GM23338 (cell line): ENCODE measurements at regions not wholly inside any gene's neighbourhood (a gene's known extent, or its start where the extent isn't known, plus 50 kb on each side); places are given as distances from the start of the nearest gene placed in this dataset.

Experiments
- ATAC-seq: fragments of 200-7000 bp; cut with Tn5 transposase; 3 replicates; pipeline ENCODE4 v1.9.1; 2020
- DNase-seq: peaks from one replicate; pipeline ENCODE4 v3.0.0-alpha.2; 2015; ENCODE audit warnings: low spot score
- H2AFZ ChIP-seq: fragments of 200-600 bp; sonication (generic); 2 replicates; pipeline ENCODE4 v1.8.0; 2016; ENCODE audit warnings: antibody characterized with exemption, mild to moderate bottlenecking, moderate library complexity
- H3F3A ChIP-seq: fragments of 200-600 bp; sonication (generic); replicated peaks from 2 replicates; pipeline ENCODE4 v1.8.0; 2017; ENCODE audit warnings: antibody characterized with exemption, mixed run types, low read depth
- H3K27ac ChIP-seq: fragments of 200-600 bp; sonication (generic); 2 replicates; pipeline ENCODE4 v1.6.1; 2016; ENCODE audit warnings: low read depth
- H3K27me3 ChIP-seq: fragments of 200-600 bp; sonication (generic); 2 replicates; pipeline ENCODE4 v1.8.0; 2016; ENCODE audit warnings: mild to moderate bottlenecking, mixed run types, moderate library complexity; ENCODE audit not compliant: insufficient read depth
- H3K36me3 ChIP-seq: fragments of 200-600 bp; sonication (generic); 2 replicates; pipeline ENCODE4 v1.8.0; 2016; ENCODE audit warnings: mild to moderate bottlenecking; ENCODE audit not compliant: insufficient read depth
- H3K4me1 ChIP-seq: fragments of 200-600 bp; sonication (generic); 2 replicates; pipeline ENCODE4 v1.8.0; 2016; ENCODE audit warnings: mild to moderate bottlenecking, moderate library complexity; ENCODE audit not compliant: insufficient read depth
- H3K4me2 ChIP-seq: fragments of 200-600 bp; sonication (generic); 2 replicates; pipeline ENCODE4 v1.7.1; 2017; ENCODE audit warnings: mixed run types
- H3K4me3 ChIP-seq: fragments of 200-600 bp; sonication (generic); 2 replicates; pipeline ENCODE4 v1.6.1; 2016; ENCODE audit warnings: mixed run types
- H3K79me2 ChIP-seq: fragments of 200-600 bp; sonication (generic); replicated peaks from 2 replicates; pipeline ENCODE4 v1.8.0; 2017; ENCODE audit warnings: mild to moderate bottlenecking; ENCODE audit not compliant: insufficient read depth
- H3K9me2 ChIP-seq: fragments of 200-600 bp; sonication (generic); 2 replicates; pipeline ENCODE4 v1.8.0; 2017; ENCODE audit not compliant: insufficient read depth
- H4K20me1 ChIP-seq: fragments of 200-600 bp; sonication (generic); replicated peaks from 2 replicates; pipeline ENCODE4 v1.8.0; 2017; ENCODE audit warnings: mild to moderate bottlenecking; ENCODE audit not compliant: insufficient read depth
- H3K27ac Mint-ChIP-seq: 2 replicates; pipeline ENCODE4 v1.8.0; 2020; ENCODE audit warnings: inconsistent platforms, mild to moderate bottlenecking, moderate library complexity, mixed read lengths
- H3K27me3 Mint-ChIP-seq: 3 replicates; pipeline ENCODE4 v1.8.0; 2022; ENCODE audit warnings: low read depth, mild to moderate bottlenecking, moderate library complexity, mixed read lengths, inconsistent platforms; ENCODE audit not compliant: insufficient read depth, poor library complexity
- H3K36me3 Mint-ChIP-seq: 3 replicates; pipeline ENCODE4 v1.8.0; 2021; ENCODE audit warnings: low read depth, mild to moderate bottlenecking, inconsistent platforms, moderate library complexity, mixed read lengths
- H3K4me1 Mint-ChIP-seq: 3 replicates; pipeline ENCODE4 v1.8.0; 2020; ENCODE audit warnings: mild to moderate bottlenecking, inconsistent platforms, mixed read lengths
- H3K4me3 Mint-ChIP-seq: 3 replicates; pipeline ENCODE4 v1.8.0; 2021; ENCODE audit warnings: moderate library complexity, mild to moderate bottlenecking, inconsistent platforms, mixed read lengths
- H3K9me3 Mint-ChIP-seq: 3 replicates; pipeline ENCODE4 v1.8.0; 2020; ENCODE audit warnings: moderate library complexity, mild to moderate bottlenecking, inconsistent platforms, mixed read lengths
- CREB1 ChIP-seq: fragments of 250-450 bp; sonication (Bioruptor Pico); IDR thresholded peaks from 2 replicates; pipeline ENCODE4 v1.5.0; 2020; ENCODE audit warnings: low read depth, mild to moderate bottlenecking, moderate library complexity
- EZH2 ChIP-seq: fragments of 200-600 bp; sonication (generic); IDR thresholded peaks from one replicate; pipeline ENCODE4 v1.8.0; 2017; ENCODE audit warnings: antibody characterized with exemption, mild to moderate bottlenecking, low read depth; ENCODE audit not compliant: unreplicated experiment
- EZH2phosphoT487 ChIP-seq: fragments of 200-600 bp; sonication (generic); IDR thresholded peaks from one replicate; pipeline ENCODE4 v1.8.1; 2018; ENCODE audit warnings: antibody characterized with exemption; ENCODE audit not compliant: unreplicated experiment
- JUNB ChIP-seq: IDR thresholded peaks from one replicate; pipeline ENCODE4 v1.6.1; 2016; ENCODE audit warnings: antibody characterized with exemption; ENCODE audit not compliant: unreplicated experiment
- NANOG ChIP-seq: IDR thresholded peaks from 2 replicates; pipeline ENCODE4 v1.6.1; 2016; ENCODE audit warnings: antibody characterized with exemption, borderline replicate concordance
- POLR2AphosphoS5 ChIP-seq: IDR thresholded peaks from 2 replicates; pipeline ENCODE4 v1.6.1; 2016; ENCODE audit warnings: antibody characterized with exemption, low read depth
- STAT1 ChIP-seq: IDR thresholded peaks from one replicate; pipeline ENCODE4 v1.6.1; 2016; ENCODE audit warnings: antibody characterized with exemption; ENCODE audit not compliant: unreplicated experiment
- ZNF114 ChIP-seq: fragments of 250-450 bp; sonication (Bioruptor Pico); IDR thresholded peaks from 2 replicates; pipeline ENCODE4 v1.5.0; 2020; ENCODE audit warnings: mild to moderate bottlenecking, moderate library complexity
- ZNF331 ChIP-seq: fragments of 250-450 bp; sonication (Bioruptor Pico); IDR thresholded peaks from 2 replicates; pipeline ENCODE4 v1.5.0; 2020; ENCODE audit warnings: low read depth, mild to moderate bottlenecking, moderate library complexity
- TF ChIP-seq, protein P1 (sequence below): IDR thresholded peaks from 2 replicates; pipeline ENCODE4 v1.6.1; 2016; ENCODE audit warnings: antibody characterized with exemption
- TF ChIP-seq, protein P2 (sequence below): IDR thresholded peaks from one replicate; pipeline ENCODE4 v1.6.1; 2018; ENCODE audit warnings: antibody characterized with exemption; ENCODE audit not compliant: unreplicated experiment
- TF ChIP-seq, protein P3 (sequence below): fragments of 250-450 bp; sonication (Bioruptor Pico); IDR thresholded peaks from 2 replicates; pipeline ENCODE4 v1.5.0; 2020; ENCODE audit warnings: mild to moderate bottlenecking, moderate library complexity
- TF ChIP-seq, protein P4 (sequence below), 2 experiments: fragments of 200-600 bp in 1 of 2; sonication (generic) in 1 of 2; conservative IDR thresholded peaks; 2 replicates each; pipeline versions ENCODE4 v1.5.1 to v1.6.1; 2016 to 2017; ENCODE audit warnings: antibody characterized with exemption in 2 of 2, low read depth in 2 of 2, mild to moderate bottlenecking in 2 of 2, moderate library complexity in 1 of 2

DNA sequence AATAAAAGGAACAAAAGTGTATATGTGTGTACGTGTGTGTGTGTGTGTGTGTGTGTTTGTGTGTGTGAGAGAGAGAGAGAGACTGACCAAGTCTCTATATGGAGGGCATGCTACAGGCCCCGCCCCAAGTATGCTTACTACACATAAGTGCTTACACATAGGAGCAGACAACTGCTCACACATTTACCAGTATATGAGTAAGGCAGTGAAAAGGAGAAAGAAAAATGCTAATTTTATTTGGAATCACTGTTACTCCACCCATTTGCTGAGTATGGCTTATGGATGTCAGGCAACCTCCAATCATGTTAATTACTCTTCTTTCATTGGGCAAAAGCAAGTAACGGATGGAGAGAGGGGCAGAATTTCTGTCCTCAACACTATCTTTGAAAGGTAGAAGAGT, 107.6 kb upstream of the STK26 start:
- no peaks in the 10 kb centered on the region for H3K27me3 ChIP-seq
- Mint-ChIP-seq H3K4me1 (no peaks in the 10 kb centered on the region; the same call in 2 of the 3 replicates), H3K27ac (no peak overlapping the region), H3K9me3 (no peaks in the 10 kb centered on the region), H3K4me3 (no peak overlapping the region), H3K27me3 (no peaks in the 10 kb centered on the region), H3K36me3 (no peaks in the 10 kb centered on the region)
- no peaks in the 10 kb centered on the region for H3K79me2 ChIP-seq
- H3K9me2 ChIP-seq = no peaks in the 10 kb centered on the region
- no peaks in the 10 kb centered on the region for H4K20me1 ChIP-seq
- ATAC-seq = no peak
- H3K4me2 ChIP-seq = no peak overlapping the region
- H3F3A ChIP-seq = no peaks in the 10 kb centered on the region
- DNase-seq = no peak
- H3K36me3 ChIP-seq = no peaks in the 10 kb centered on the region
- no peaks in the 10 kb centered on the region for H3K4me1 ChIP-seq
- no peak for TF ChIP-seq EZH2phosphoT487
- TF ChIP-seq NANOG = no peak
- TF ChIP-seq, protein P1, sequence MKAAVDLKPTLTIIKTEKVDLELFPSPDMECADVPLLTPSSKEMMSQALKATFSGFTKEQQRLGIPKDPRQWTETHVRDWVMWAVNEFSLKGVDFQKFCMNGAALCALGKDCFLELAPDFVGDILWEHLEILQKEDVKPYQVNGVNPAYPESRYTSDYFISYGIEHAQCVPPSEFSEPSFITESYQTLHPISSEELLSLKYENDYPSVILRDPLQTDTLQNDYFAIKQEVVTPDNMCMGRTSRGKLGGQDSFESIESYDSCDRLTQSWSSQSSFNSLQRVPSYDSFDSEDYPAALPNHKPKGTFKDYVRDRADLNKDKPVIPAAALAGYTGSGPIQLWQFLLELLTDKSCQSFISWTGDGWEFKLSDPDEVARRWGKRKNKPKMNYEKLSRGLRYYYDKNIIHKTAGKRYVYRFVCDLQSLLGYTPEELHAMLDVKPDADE = no peak
- TF ChIP-seq ZNF331 (CRISPR knock-in tag) = no peak
- TF ChIP-seq, protein P2, sequence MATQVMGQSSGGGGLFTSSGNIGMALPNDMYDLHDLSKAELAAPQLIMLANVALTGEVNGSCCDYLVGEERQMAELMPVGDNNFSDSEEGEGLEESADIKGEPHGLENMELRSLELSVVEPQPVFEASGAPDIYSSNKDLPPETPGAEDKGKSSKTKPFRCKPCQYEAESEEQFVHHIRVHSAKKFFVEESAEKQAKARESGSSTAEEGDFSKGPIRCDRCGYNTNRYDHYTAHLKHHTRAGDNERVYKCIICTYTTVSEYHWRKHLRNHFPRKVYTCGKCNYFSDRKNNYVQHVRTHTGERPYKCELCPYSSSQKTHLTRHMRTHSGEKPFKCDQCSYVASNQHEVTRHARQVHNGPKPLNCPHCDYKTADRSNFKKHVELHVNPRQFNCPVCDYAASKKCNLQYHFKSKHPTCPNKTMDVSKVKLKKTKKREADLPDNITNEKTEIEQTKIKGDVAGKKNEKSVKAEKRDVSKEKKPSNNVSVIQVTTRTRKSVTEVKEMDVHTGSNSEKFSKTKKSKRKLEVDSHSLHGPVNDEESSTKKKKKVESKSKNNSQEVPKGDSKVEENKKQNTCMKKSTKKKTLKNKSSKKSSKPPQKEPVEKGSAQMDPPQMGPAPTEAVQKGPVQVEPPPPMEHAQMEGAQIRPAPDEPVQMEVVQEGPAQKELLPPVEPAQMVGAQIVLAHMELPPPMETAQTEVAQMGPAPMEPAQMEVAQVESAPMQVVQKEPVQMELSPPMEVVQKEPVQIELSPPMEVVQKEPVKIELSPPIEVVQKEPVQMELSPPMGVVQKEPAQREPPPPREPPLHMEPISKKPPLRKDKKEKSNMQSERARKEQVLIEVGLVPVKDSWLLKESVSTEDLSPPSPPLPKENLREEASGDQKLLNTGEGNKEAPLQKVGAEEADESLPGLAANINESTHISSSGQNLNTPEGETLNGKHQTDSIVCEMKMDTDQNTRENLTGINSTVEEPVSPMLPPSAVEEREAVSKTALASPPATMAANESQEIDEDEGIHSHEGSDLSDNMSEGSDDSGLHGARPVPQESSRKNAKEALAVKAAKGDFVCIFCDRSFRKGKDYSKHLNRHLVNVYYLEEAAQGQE = no peak
- TF ChIP-seq ZNF114 (CRISPR knock-in tag) = no peak
- TF ChIP-seq STAT1 = no peak
- no peak for TF ChIP-seq CREB1 (CRISPR knock-in tag)
- TF ChIP-seq, protein P3, sequence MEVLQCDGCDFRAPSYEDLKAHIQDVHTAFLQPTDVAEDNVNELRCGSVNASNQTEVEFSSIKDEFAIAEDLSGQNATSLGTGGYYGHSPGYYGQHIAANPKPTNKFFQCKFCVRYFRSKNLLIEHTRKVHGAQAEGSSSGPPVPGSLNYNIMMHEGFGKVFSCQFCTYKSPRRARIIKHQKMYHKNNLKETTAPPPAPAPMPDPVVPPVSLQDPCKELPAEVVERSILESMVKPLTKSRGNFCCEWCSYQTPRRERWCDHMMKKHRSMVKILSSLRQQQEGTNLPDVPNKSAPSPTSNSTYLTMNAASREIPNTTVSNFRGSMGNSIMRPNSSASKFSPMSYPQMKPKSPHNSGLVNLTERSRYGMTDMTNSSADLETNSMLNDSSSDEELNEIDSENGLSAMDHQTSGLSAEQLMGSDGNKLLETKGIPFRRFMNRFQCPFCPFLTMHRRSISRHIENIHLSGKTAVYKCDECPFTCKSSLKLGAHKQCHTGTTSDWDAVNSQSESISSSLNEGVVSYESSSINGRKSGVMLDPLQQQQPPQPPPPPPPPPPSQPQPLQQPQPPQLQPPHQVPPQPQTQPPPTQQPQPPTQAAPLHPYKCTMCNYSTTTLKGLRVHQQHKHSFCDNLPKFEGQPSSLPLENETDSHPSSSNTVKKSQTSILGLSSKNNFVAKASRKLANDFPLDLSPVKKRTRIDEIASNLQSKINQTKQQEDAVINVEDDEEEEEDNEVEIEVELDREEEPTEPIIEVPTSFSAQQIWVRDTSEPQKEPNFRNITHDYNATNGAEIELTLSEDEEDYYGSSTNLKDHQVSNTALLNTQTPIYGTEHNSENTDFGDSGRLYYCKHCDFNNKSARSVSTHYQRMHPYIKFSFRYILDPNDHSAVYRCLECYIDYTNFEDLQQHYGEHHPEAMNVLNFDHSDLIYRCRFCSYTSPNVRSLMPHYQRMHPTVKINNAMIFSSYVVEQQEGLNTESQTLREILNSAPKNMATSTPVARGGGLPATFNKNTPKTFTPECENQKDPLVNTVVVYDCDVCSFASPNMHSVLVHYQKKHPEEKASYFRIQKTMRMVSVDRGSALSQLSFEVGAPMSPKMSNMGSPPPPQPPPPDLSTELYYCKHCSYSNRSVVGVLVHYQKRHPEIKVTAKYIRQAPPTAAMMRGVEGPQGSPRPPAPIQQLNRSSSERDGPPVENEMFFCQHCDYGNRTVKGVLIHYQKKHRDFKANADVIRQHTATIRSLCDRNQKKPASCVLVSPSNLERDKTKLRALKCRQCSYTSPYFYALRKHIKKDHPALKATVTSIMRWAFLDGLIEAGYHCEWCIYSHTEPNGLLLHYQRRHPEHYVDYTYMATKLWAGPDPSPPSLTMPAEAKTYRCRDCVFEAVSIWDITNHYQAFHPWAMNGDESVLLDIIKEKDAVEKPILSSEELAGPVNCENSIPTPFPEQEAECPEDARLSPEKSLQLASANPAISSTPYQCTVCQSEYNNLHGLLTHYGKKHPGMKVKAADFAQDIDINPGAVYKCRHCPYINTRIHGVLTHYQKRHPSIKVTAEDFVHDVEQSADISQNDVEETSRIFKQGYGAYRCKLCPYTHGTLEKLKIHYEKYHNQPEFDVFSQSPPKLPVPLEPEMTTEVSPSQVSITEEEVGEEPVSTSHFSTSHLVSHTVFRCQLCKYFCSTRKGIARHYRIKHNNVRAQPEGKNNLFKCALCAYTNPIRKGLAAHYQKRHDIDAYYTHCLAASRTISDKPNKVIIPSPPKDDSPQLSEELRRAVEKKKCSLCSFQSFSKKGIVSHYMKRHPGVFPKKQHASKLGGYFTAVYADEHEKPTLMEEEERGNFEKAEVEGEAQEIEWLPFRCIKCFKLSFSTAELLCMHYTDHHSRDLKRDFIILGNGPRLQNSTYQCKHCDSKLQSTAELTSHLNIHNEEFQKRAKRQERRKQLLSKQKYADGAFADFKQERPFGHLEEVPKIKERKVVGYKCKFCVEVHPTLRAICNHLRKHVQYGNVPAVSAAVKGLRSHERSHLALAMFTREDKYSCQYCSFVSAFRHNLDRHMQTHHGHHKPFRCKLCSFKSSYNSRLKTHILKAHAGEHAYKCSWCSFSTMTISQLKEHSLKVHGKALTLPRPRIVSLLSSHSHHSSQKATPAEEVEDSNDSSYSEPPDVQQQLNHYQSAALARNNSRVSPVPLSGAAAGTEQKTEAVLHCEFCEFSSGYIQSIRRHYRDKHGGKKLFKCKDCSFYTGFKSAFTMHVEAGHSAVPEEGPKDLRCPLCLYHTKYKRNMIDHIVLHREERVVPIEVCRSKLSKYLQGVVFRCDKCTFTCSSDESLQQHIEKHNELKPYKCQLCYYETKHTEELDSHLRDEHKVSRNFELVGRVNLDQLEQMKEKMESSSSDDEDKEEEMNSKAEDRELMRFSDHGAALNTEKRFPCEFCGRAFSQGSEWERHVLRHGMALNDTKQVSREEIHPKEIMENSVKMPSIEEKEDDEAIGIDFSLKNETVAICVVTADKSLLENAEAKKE = no peak
- TF ChIP-seq POLR2AphosphoS5 = no peak
- TF ChIP-seq EZH2 = no peak
- TF ChIP-seq, protein P4, sequence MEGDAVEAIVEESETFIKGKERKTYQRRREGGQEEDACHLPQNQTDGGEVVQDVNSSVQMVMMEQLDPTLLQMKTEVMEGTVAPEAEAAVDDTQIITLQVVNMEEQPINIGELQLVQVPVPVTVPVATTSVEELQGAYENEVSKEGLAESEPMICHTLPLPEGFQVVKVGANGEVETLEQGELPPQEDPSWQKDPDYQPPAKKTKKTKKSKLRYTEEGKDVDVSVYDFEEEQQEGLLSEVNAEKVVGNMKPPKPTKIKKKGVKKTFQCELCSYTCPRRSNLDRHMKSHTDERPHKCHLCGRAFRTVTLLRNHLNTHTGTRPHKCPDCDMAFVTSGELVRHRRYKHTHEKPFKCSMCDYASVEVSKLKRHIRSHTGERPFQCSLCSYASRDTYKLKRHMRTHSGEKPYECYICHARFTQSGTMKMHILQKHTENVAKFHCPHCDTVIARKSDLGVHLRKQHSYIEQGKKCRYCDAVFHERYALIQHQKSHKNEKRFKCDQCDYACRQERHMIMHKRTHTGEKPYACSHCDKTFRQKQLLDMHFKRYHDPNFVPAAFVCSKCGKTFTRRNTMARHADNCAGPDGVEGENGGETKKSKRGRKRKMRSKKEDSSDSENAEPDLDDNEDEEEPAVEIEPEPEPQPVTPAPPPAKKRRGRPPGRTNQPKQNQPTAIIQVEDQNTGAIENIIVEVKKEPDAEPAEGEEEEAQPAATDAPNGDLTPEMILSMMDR (conservative IDR thresholded peaks at IDR 0.05; ENCODE audit: low read depth in 2 of 2) = no peak
- TF ChIP-seq JUNB = no peak
- no peak overlapping the region for H2AFZ ChIP-seq
- H3K4me3 ChIP-seq = no peak overlapping the region
- no peak overlapping the region for H3K27ac ChIP-seq
